Heart left ventricle (tissue), 16 donors: ENCODE measurements at regions not wholly inside any gene's neighbourhood (a gene's known extent, or its start where the extent isn't known, plus 50 kb on each side); places are given as distances from the start of the nearest gene placed in this dataset.

Experiments
- ATAC-seq, 4 donors: fragments of 200-7000 bp; cut with Tn5 transposase; one replicate each; pipeline ENCODE4 v1.9.1; 2020 to 2022; ENCODE audit warnings: moderate library complexity in 4 of 4, mild to moderate bottlenecking in 3 of 4, moderate number of reproducible peaks in 1 of 4
- DNase-seq, 5 donors: peaks; one replicate each; pipeline ENCODE4 v3.0.0-alpha.2; 2020
- H3K27ac ChIP-seq, 12 donors: fragments of 200-600 bp; sonication (generic) in 4 of 12; one replicate each; pipeline versions ENCODE4 v1.5.0 to v1.8.0; 2016 to 2022; ENCODE audit warnings: mild to moderate bottlenecking in 2 of 12
- H3K27me3 ChIP-seq, 9 donors: fragments of 200-600 bp; sonication (generic) in 2 of 9; one replicate each; pipeline versions ENCODE4 v1.5.1 to v1.8.0; 2016 to 2022; ENCODE audit warnings: mild to moderate bottlenecking in 3 of 9
- H3K36me3 ChIP-seq, 9 donors: fragments of 200-600 bp; sonication (generic) in 2 of 9; one replicate each; pipeline versions ENCODE4 v1.5.0 to v1.8.0; 2018 to 2022; ENCODE audit warnings: mild to moderate bottlenecking in 2 of 9
- H3K4me1 ChIP-seq, 12 donors: fragments of 200-600 bp; sonication (generic) in 4 of 12; one replicate each; pipeline versions ENCODE4 v1.5.0 to v1.8.0; 2016 to 2022; ENCODE audit warnings: mild to moderate bottlenecking in 3 of 12
- H3K4me3 ChIP-seq, 12 donors: fragments of 200-600 bp; sonication (generic) in 4 of 12; one replicate each; pipeline versions ENCODE4 v1.5.0 to v1.8.0; 2017 to 2022; ENCODE audit warnings: mild to moderate bottlenecking in 9 of 12, moderate library complexity in 4 of 12
- H3K9me3 ChIP-seq, 12 donors: fragments of 200-600 bp; sonication (generic) in 4 of 12; one replicate each; pipeline versions ENCODE4 v1.5.0 to v1.8.0; 2016 to 2022; ENCODE audit warnings: mild to moderate bottlenecking in 1 of 12
- CTCF ChIP-seq, 12 donors: fragments of 200-600 bp; sonication (generic) in 4 of 12; IDR thresholded peaks; one replicate each; pipeline versions ENCODE4 v1.5.0 to v1.8.0; 2018 to 2022; ENCODE audit warnings: antibody characterized with exemption in 12 of 12, mild to moderate bottlenecking in 5 of 12
- POLR2A ChIP-seq, 2 donors: fragments of 450-650 bp; IDR thresholded peaks; one replicate each; pipeline ENCODE4 v1.6.1; 2017; ENCODE audit warnings: antibody characterized with exemption in 2 of 2, mild to moderate bottlenecking in 2 of 2, moderate library complexity in 2 of 2
- WGBS, 4 donors: extraction: QIAGEN DNeasy Blood & Tissue Kit in 2 of 4; methylation state at CpG; one replicate each; pipeline versions ENCODE4 v1.1.5 to v1.1.7; 2013 to 2018; 5-methylcytosine and 5-hydroxymethylcytosine counted together
- intact Hi-C, 10 donors: fragments of 100-400 bp; cut with DNase I; formaldehyde crosslinking; loops; one replicate each; pipeline versions ENCODE4 v1.11.1 to v1.14.2; 2022
- donor health status: ischemic (EF 13 %, LVEDD 7.1; RV severe dilation, severe dysfunction).
- donor health status: healthy with polysubstance abuse.
- donor health status: DM: no; HTN: yes; CAD: no.
- donor health status: DM: no; HTN: no; CAD: no.
- donor health status: ischemic (EF 25% LVEDD 6.9; RV normal size, moderate dysfunction).
- donor health status: ischemic (EF 25% LVEDD 5.7; RV mildly dilated, moderate dysfunction).
- donor health status: healthy.
- donor health status: DM: yes; HTN: yes; CAD: no.
- donor health status: ischemic (EF 35%, LVEDD 5.7; RV mildly dilated, moderate dysfunction).
- donor health status: nonischemic (EF 11% LVEDD 7.7; RV severe dilation, severe dysfunction).
- donor health status: DM: yes; HTN: yes; CAD: no.
- donor health status: PGD.
- donor health status: ischemic (EF 29% LVEDD 5.4; RV normal size, mild dysfunction).
- donor health status: nonischemic (EF 23%, LVEDD 6.1; RV moderate dilation, normal function).

GRCh38 chr18:61681065-61681464 is 211.7 kb downstream of the RNF152 start:
- H3K4me3 ChIP-seq, result no peak overlapping the region
- intact Hi-C loops, result loop anchor here in 1 of 10 donors (5.0 kb wide), 1 partner anchor 211 kb away; the partner anchor contains the start of gene RNF152
- no peak for TF ChIP-seq CTCF (IDR thresholded peaks at IDR 0.05)
- no peak for TF ChIP-seq POLR2A (IDR thresholded peaks at IDR 0.05)
- H3K27me3 ChIP-seq, result no peaks in the 10 kb centered on the region
- no peaks in the 10 kb centered on the region for H3K36me3 ChIP-seq
- H3K27ac ChIP-seq, result no peak overlapping the region
- DNase-seq, result no peak
- ATAC-seq, result no peak
- 80 to 89% (median 85%) methylated on average over 2 of the region's 2 CpGs for WGBS, 4 donors
- peaks cover 0 to 2% (median 0%) of the 10 kb centered on the region in 12 donors for H3K4me1 ChIP-seq
- H3K9me3 ChIP-seq, result peaks cover 0 to 27% (median 17%) of the 10 kb centered on the region in 12 donors

- no peaks in the 10 kb centered on the region for H3K27me3 ChIP-seq
- no peak overlapping the region for H3K4me3 ChIP-seq
- TF ChIP-seq CTCF (IDR thresholded peaks at IDR 0.05), result no peak
- peaks cover 0 to 27% (median 17%) of the 10 kb centered on the region in 12 donors for H3K9me3 ChIP-seq
- H3K27ac ChIP-seq, result no peak overlapping the region
- 88 to 98% (median 91%) methylated on average over 3 of the region's 3 CpGs for WGBS, 4 donors
- H3K36me3 ChIP-seq, result no peaks in the 10 kb centered on the region
- intact Hi-C loops, result loop anchor here in 1 of 10 donors (5.0 kb wide), 1 partner anchor 212 kb away; the partner anchor contains the start of gene RNF152
- ATAC-seq (no peak), DNase-seq (no peak)
- H3K4me1 ChIP-seq, result peaks cover 0 to 2% (median 0%) of the 10 kb centered on the region in 12 donors
Measured at GRCh38 chr18:61679836-61680235, 213.0 kb downstream of the RNF152 start.

GRCh38 chr18:61677435-61677970 is 215.3 kb downstream of the RNF152 start:
- intact Hi-C loops, result no loop called here
- peaks cover 0 to 27% (median 17%) of the 10 kb centered on the region in 12 donors for H3K9me3 ChIP-seq

More at GRCh38 chr18:61677435-61677970, 215.3 kb downstream of the RNF152 start:
- no peaks in the 10 kb centered on the region for H3K36me3 ChIP-seq
- TF ChIP-seq CTCF (IDR thresholded peaks at IDR 0.05) (no peak), POLR2A (IDR thresholded peaks at IDR 0.05) (no peak)
- DNase-seq, result no peak
- WGBS, 4 donors, result 68 to 74% (median 71%) methylated on average over 4 of the region's 4 CpGs
- no peak overlapping the region for H3K27ac ChIP-seq
- H3K27me3 ChIP-seq, result no peaks in the 10 kb centered on the region
- ATAC-seq, result no peak
- H3K4me3 ChIP-seq, result no peak overlapping the region
- H3K4me1 ChIP-seq, result peaks cover 0 to 2% (median 0%) of the 10 kb centered on the region in 12 donors
